MM.1S (cell line): ENCODE measurements at regions not wholly inside any gene's neighbourhood (a gene's known extent, or its start where the extent isn't known, plus 50 kb on each side); places are given as distances from the start of the nearest gene placed in this dataset.
"Not testable (repeated sequence)": the region's sequence is repeated elsewhere in the genome, so short reads cannot be mapped to it uniquely, and the experiment has no call there.

Experiments
- DNase-seq: peaks from one replicate; pipeline ENCODE4 v3.0.0-alpha.2; 2015
- H2AFZ ChIP-seq: fragments of 300-600 bp; sonication (generic); 2 replicates; pipeline ENCODE4 v1.6.0; 2016; ENCODE audit warnings: antibody characterized with exemption, low read length
- H3F3A ChIP-seq: fragments of 300-600 bp; sonication (generic); 2 replicates; pipeline ENCODE4 v1.6.1; 2016; ENCODE audit warnings: mild to moderate bottlenecking, antibody characterized with exemption, low read length, moderate library complexity, mixed read lengths; ENCODE audit not compliant: insufficient read depth
- H3K27ac ChIP-seq: fragments of 300-600 bp; sonication (generic); 2 replicates; pipeline ENCODE4 v1.5.1; 2016; ENCODE audit warnings: mild to moderate bottlenecking, low read length
- H3K27me3 ChIP-seq: fragments of 300-600 bp; sonication (generic); replicated peaks from 2 replicates; pipeline ENCODE4 v1.6.0; 2016; ENCODE audit warnings: low read length; ENCODE audit not compliant: insufficient read depth
- H3K36me3 ChIP-seq: fragments of 300-600 bp; sonication (generic); replicated peaks from 2 replicates; pipeline ENCODE4 v1.6.1; 2016; ENCODE audit warnings: mild to moderate bottlenecking, low read length, mixed read lengths; ENCODE audit not compliant: insufficient read depth
- H3K4me1 ChIP-seq: fragments of 300-600 bp; sonication (generic); 2 replicates; pipeline ENCODE4 v1.6.1; 2016; ENCODE audit warnings: low read length, mixed read lengths
- H3K4me2 ChIP-seq: fragments of 300-600 bp; sonication (generic); 2 replicates; pipeline ENCODE4 v1.6.0; 2016; ENCODE audit warnings: low read depth, low read length
- H3K4me3 ChIP-seq: fragments of 300-600 bp; sonication (generic); 2 replicates; pipeline ENCODE4 v1.5.1; 2016; ENCODE audit warnings: low read length, mixed read lengths
- H3K79me2 ChIP-seq: fragments of 300-600 bp; sonication (generic); 2 replicates; pipeline ENCODE4 v1.6.1; 2016; ENCODE audit warnings: mixed run types, low read length, mixed read lengths
- H3K9ac ChIP-seq: fragments of 300-600 bp; sonication (generic); 2 replicates; pipeline ENCODE4 v1.6.1; 2016; ENCODE audit warnings: low read length, mixed read lengths
- H3K9me2 ChIP-seq: fragments of 300-600 bp; sonication (generic); replicated peaks from 2 replicates; pipeline ENCODE4 v1.6.1; 2016; ENCODE audit warnings: mild to moderate bottlenecking, low read length, mixed read lengths; ENCODE audit not compliant: insufficient read depth
- H3K9me3 ChIP-seq: fragments of 300-600 bp; sonication (generic); replicated peaks from 2 replicates; pipeline ENCODE4 v1.6.1; 2016; ENCODE audit warnings: mild to moderate bottlenecking, low read length, mixed read lengths; ENCODE audit not compliant: insufficient read depth
- H4K20me1 ChIP-seq: fragments of 300-600 bp; sonication (generic); 2 replicates; pipeline ENCODE4 v1.6.1; 2016; ENCODE audit warnings: mild to moderate bottlenecking, low read length, moderate library complexity, mixed read lengths; ENCODE audit not compliant: insufficient read depth
- EZH2 ChIP-seq: fragments of 300-600 bp; sonication (generic); optimal IDR thresholded peaks from 2 replicates; pipeline ENCODE3; 2017; ENCODE audit warnings: low read depth, mild to moderate bottlenecking, antibody characterized with exemption, low read length, mixed read lengths
- EZH2phosphoT487 ChIP-seq: fragments of 300-600 bp; sonication (generic); IDR thresholded peaks from 2 replicates; pipeline ENCODE4 v1.6.1; 2018; ENCODE audit warnings: antibody characterized with exemption, low read length
- TF ChIP-seq, protein P1 (sequence below): fragments of 300-600 bp; sonication (generic); IDR thresholded peaks from 2 replicates; pipeline ENCODE4 v1.5.1; 2016; ENCODE audit warnings: antibody characterized with exemption, low read length, mixed read lengths

GRCh38 chr2:428591-428990, 140.7 kb upstream of the ALKAL2 start:
- Histone ChIP-seq H3K79me2 (no peaks in the 10 kb centered on the region), H3K4me3 (no peak overlapping the region), H3F3A (no peaks in the 10 kb centered on the region), H2AFZ (no peak overlapping the region), H3K27me3 (no peaks in the 10 kb centered on the region), H3K9ac (no peak overlapping the region), H3K9me3 (no peaks in the 10 kb centered on the region), H3K9me2 (no peaks in the 10 kb centered on the region), H3K4me2 (no peak overlapping the region), H3K36me3 (no peaks in the 10 kb centered on the region), H4K20me1 (no peaks in the 10 kb centered on the region), H3K27ac (no peak overlapping the region), H3K4me1 (no peaks in the 10 kb centered on the region)
- DNase-seq = no peak
- TF ChIP-seq, protein P1, sequence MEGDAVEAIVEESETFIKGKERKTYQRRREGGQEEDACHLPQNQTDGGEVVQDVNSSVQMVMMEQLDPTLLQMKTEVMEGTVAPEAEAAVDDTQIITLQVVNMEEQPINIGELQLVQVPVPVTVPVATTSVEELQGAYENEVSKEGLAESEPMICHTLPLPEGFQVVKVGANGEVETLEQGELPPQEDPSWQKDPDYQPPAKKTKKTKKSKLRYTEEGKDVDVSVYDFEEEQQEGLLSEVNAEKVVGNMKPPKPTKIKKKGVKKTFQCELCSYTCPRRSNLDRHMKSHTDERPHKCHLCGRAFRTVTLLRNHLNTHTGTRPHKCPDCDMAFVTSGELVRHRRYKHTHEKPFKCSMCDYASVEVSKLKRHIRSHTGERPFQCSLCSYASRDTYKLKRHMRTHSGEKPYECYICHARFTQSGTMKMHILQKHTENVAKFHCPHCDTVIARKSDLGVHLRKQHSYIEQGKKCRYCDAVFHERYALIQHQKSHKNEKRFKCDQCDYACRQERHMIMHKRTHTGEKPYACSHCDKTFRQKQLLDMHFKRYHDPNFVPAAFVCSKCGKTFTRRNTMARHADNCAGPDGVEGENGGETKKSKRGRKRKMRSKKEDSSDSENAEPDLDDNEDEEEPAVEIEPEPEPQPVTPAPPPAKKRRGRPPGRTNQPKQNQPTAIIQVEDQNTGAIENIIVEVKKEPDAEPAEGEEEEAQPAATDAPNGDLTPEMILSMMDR = no peak
- TF ChIP-seq EZH2phosphoT487 = no peak
- TF ChIP-seq EZH2 = no peak

DNA sequence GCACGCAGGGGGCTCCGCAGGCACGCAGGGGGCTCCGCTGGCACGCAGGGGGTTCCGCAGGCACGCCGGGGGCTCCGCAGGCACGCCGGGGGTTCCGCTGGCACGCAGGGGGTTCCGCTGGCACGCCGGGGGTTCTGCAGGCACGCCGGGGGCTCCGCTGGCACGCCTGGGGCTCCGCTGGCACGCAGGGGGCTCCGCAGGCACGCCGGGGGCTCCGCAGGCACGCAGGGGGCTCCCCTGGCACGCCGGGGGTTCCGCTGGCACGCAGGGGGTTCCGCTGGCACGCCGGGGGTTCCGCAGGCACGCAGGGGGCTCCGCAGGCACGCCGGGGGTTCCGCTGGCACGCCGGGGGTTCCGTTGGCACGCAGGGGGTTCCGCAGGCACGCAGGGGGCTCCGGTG, 138.8 kb upstream of the ALKAL2 start:
- not testable (repeated sequence) for H3K9me2 ChIP-seq, H3K9me3 ChIP-seq, DNase-seq, H3K27me3 ChIP-seq, H2AFZ ChIP-seq, H3F3A ChIP-seq, H3K27ac ChIP-seq, H3K79me2 ChIP-seq, H4K20me1 ChIP-seq, H3K4me2 ChIP-seq, H3K36me3 ChIP-seq, H3K9ac ChIP-seq, H3K4me3 ChIP-seq, H3K4me1 ChIP-seq

GRCh38 chr2:425947-426346, 138.1 kb upstream of the ALKAL2 start:
- Histone ChIP-seq H3K4me2 (no peak overlapping the region), H3K4me3 (no peak overlapping the region), H3K27me3 (no peaks in the 10 kb centered on the region), H3K79me2 (no peaks in the 10 kb centered on the region), H3K9me2 (no peaks in the 10 kb centered on the region), H3K9ac (no peak overlapping the region), H3K27ac (no peak overlapping the region), H3K9me3 (no peaks in the 10 kb centered on the region), H3K4me1 (no peaks in the 10 kb centered on the region), H4K20me1 (no peaks in the 10 kb centered on the region), H3F3A (no peaks in the 10 kb centered on the region), H2AFZ (no peak overlapping the region), H3K36me3 (no peaks in the 10 kb centered on the region)
- no peak for DNase-seq
- TF ChIP-seq EZH2 = no peak
- TF ChIP-seq, protein P1 = no peak
- no peak for TF ChIP-seq EZH2phosphoT487

DNA sequence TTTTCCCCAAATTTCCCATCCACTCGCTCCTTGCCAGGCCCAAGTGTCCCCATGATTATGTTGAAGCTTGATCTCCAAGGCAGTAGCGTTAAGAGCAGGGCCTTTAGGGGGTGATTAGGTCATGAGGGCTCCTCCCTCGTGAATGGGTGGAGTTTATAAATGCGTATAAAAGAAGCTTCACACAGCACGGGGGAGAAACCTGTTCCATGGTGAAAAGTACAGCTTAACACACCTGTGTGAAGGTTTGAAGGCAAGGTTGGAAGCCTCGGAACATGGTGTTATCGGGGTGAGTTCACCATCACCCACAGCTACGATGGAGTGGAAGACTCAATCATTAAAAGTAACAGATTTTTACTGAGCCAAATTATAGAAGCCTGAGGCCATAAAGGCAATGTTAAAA, 137.4 kb upstream of the ALKAL2 start:
- Histone ChIP-seq H3K27ac (no peak overlapping the region), H3K9ac (no peak overlapping the region), H3K4me2 (no peak overlapping the region), H3K79me2 (no peaks in the 10 kb centered on the region), H3F3A (no peaks in the 10 kb centered on the region), H4K20me1 (no peaks in the 10 kb centered on the region), H3K4me3 (no peak overlapping the region), H3K4me1 (no peaks in the 10 kb centered on the region), H3K36me3 (no peaks in the 10 kb centered on the region), H3K9me2 (no peaks in the 10 kb centered on the region), H2AFZ (no peak overlapping the region), H3K9me3 (no peaks in the 10 kb centered on the region), H3K27me3 (no peaks in the 10 kb centered on the region)
- no peak for DNase-seq
- no peak for TF ChIP-seq EZH2
- TF ChIP-seq EZH2phosphoT487 = no peak
- TF ChIP-seq, protein P1 = no peak
